ENCODE measurements at regions not wholly inside any gene's neighbourhood (a gene's known extent, or its start where the extent isn't known, plus 50 kb on each side); places are given as distances from the start of the nearest gene placed in this dataset.

- WGBS, 2 experiments (ENCODE audit: extremely low coverage in 1 of 2, insufficient coverage in 1 of 2, insufficient read length in 1 of 2, insufficient replicate concordance in 2 of 2, low coverage in 1 of 2, low lambda C conversion rate in 2 of 2, missing lambda C conversion rate in 1 of 2) = 88% methylated on average over 8 of the region's 8 CpGs; no CpG with 5 or more reads in 1 of the 2 experiments
- DNase-seq (ENCODE audit: low read depth in 1 of 2, low spot score in 2 of 2) = no peak
- Histone ChIP-seq H3K4me3 (ENCODE audit: extremely low read depth in 1 of 4, insufficient read depth in 2 of 4, low read depth in 3 of 4, low read length in 4 of 4) (no peak overlapping the region), H2BK15ac (ENCODE audit: low read length) (no peak overlapping the region), H3K36me3 (ENCODE audit: control insufficient read depth in 2 of 4, insufficient read depth in 4 of 4, low read length in 3 of 4) (no peaks in the 10 kb centered on the region), H3K56ac (replicated peaks; ENCODE audit: insufficient read length, low read depth, low read length) (no peak overlapping the region), H4K91ac (replicated peaks; ENCODE audit: insufficient read length, low read length) (no peak overlapping the region), H4K5ac (ENCODE audit: insufficient read length, low read depth, low read length) (no peak overlapping the region), H3K14ac (ENCODE audit: insufficient read length) (no peak overlapping the region), H3K4ac (replicated peaks; ENCODE audit: insufficient read length, low read depth, low read length) (no peak overlapping the region), H3K4me1 (replicated peaks in 1 of 4; ENCODE audit: control insufficient read depth in 3 of 4, insufficient read depth in 4 of 4, low read length in 3 of 4) (no peaks in the 10 kb centered on the region), H3K79me1 (ENCODE audit: low read depth, low read length) (no peaks in the 10 kb centered on the region), H3K79me2 (ENCODE audit: control insufficient read depth in 1 of 2, insufficient read depth in 2 of 2, low read length in 2 of 2) (no peaks in the 10 kb centered on the region), H3K18ac (ENCODE audit: extremely low read depth, low read length) (no peak overlapping the region), H2BK20ac (ENCODE audit: low read length) (no peak overlapping the region), H3K9ac (replicated peaks in 1 of 4; ENCODE audit: extremely low read depth in 1 of 4, low read depth in 3 of 4, low read length in 3 of 4) (no peak overlapping the region), H4K8ac (ENCODE audit: extremely low read depth, insufficient read depth, low read length) (no peak overlapping the region), H4K20me1 (replicated peaks in 1 of 2; ENCODE audit: control insufficient read depth in 1 of 2, insufficient read depth in 2 of 2, low read length in 2 of 2) (no peaks in the 10 kb centered on the region), H3K4me2 (ENCODE audit: insufficient read depth in 1 of 2, low read depth in 2 of 2, low read length in 2 of 2) (no peak overlapping the region), H2AK5ac (ENCODE audit: low read depth, low read length) (no peak overlapping the region), H2BK120ac (replicated peaks; ENCODE audit: low read depth, low read length) (no peak overlapping the region), H3K23ac (ENCODE audit: insufficient read length) (no peak overlapping the region), H3K9me3 (ENCODE audit: insufficient read depth in 2 of 2, low read depth in 1 of 2, low read length in 1 of 2) (no peaks in the 10 kb centered on the region), H2BK12ac (ENCODE audit: low read depth, low read length) (no peak overlapping the region), H2AFZ (ENCODE audit: low read length) (no peak overlapping the region), H3K27ac (ENCODE audit: low read depth, low read length) (no peak overlapping the region), H2BK5ac (ENCODE audit: low read depth, low read length) (no peak overlapping the region), H3K27me3 (replicated peaks in 1 of 4; ENCODE audit: control insufficient read depth in 3 of 4, extremely low read depth in 1 of 4, insufficient read depth in 3 of 4, low read length in 3 of 4) (no peaks in the 10 kb centered on the region), H3K23me2 (ENCODE audit: low read depth, low read length) (no peaks in the 10 kb centered on the region)
- ChIA-PET POLR2A (ENCODE audit: partially characterized antibody) (no interaction called here), CTCF (ENCODE audit: partially characterized antibody) (interaction anchor here (0.6 to 3.9 kb wide), 5 partner anchors 8 to 934 kb away, joined by 3 to 23 read pairs (median 4); partner anchors contain the start of gene CMPK2)
- no peak for TF ChIP-seq SP2 (IDR thresholded peaks at IDR 0.05; ENCODE audit: low read length)
- TF ChIP-seq YY1 (IDR thresholded peaks at IDR 0.05; ENCODE audit: low read depth, low read length) = no peak
- no peak for TF ChIP-seq CTCF (IDR thresholded peaks at IDR 0.05; ENCODE audit: control extremely low read depth in 1 of 3, insufficient read depth in 1 of 3, low read depth in 1 of 3, low read length in 3 of 3)
- TF ChIP-seq BRCA1 (IDR thresholded peaks at IDR 0.05; ENCODE audit: low read depth, low read length) = no peak
- no peak for TF ChIP-seq JUND (IDR thresholded peaks at IDR 0.05; ENCODE audit: low read length)
- TF ChIP-seq HDAC6 (IDR thresholded peaks at IDR 0.05; ENCODE audit: low read depth, low read length) = no peak
- TF ChIP-seq SP1 (IDR thresholded peaks at IDR 0.05; ENCODE audit: low read depth, low read length) = no peak
- no peak for TF ChIP-seq EGR1 (IDR thresholded peaks at IDR 0.05; ENCODE audit: borderline replicate concordance, low read depth, low read length)
- no peak for TF ChIP-seq SP4 (IDR thresholded peaks at IDR 0.05; ENCODE audit: low read length)
- no peak for TF ChIP-seq ASH2L (IDR thresholded peaks at IDR 0.05; ENCODE audit: low read length)
- FAIRE-seq = no peak
Observed at GRCh38 chr2:6794448-6794847, 71.3 kb downstream of the CMPK2 start.

All from H1 (cell line).